ENCODE measurements at regions not wholly inside any gene's neighbourhood (a gene's known extent, or its start where the extent isn't known, plus 50 kb on each side); places are given as distances from the start of the nearest gene placed in this dataset.

GRCh38 chr1:177567393-177567792 is 396.6 kb downstream of the BRINP2 start:
- FAIRE-seq (no peak), DNase-seq (ENCODE audit: insufficient read length, low spot score) (no peak)
- no peak for TF ChIP-seq CTCF (IDR thresholded peaks at IDR 0.05; ENCODE audit: insufficient read depth, missing control alignments)

- TF ChIP-seq CTCF (IDR thresholded peaks at IDR 0.05; ENCODE audit: insufficient read depth, missing control alignments), result no peak
- FAIRE-seq (no peak), DNase-seq (ENCODE audit: insufficient read length, low spot score) (no peak)
Measured at GRCh38 chr1:177566495-177566894, 395.7 kb downstream of the BRINP2 start.

- FAIRE-seq (peak; percentile 55), DNase-seq (ENCODE audit: insufficient read length, low spot score) (no peak)
- no peak for TF ChIP-seq CTCF (IDR thresholded peaks at IDR 0.05; ENCODE audit: insufficient read depth, missing control alignments)
Measured at GRCh38 chr1:177561436-177561835, 390.7 kb downstream of the BRINP2 start.

GRCh38 chr1:177558372-177558771 is 387.6 kb downstream of the BRINP2 start:
- TF ChIP-seq CTCF (IDR thresholded peaks at IDR 0.05; ENCODE audit: insufficient read depth, missing control alignments), result no peak
- FAIRE-seq (no peak), DNase-seq (ENCODE audit: insufficient read length, low spot score) (no peak)

GRCh38 chr1:177556163-177556562 is 385.4 kb downstream of the BRINP2 start:
- TF ChIP-seq CTCF (IDR thresholded peaks at IDR 0.05; ENCODE audit: insufficient read depth, missing control alignments), result no peak
- DNase-seq (ENCODE audit: insufficient read length, low spot score) (no peak), FAIRE-seq (peak; percentile 41)

- DNase-seq (ENCODE audit: insufficient read length, low spot score) (no peak), FAIRE-seq (no peak)
- TF ChIP-seq CTCF (IDR thresholded peaks at IDR 0.05; ENCODE audit: insufficient read depth, missing control alignments), result no peak
Measured at GRCh38 chr1:177547200-177547599, 376.4 kb downstream of the BRINP2 start.

GRCh38 chr1:177546346-177546745 is 375.6 kb downstream of the BRINP2 start:
- TF ChIP-seq CTCF (IDR thresholded peaks at IDR 0.05; ENCODE audit: insufficient read depth, missing control alignments), result no peak
- DNase-seq (ENCODE audit: insufficient read length, low spot score), result no peak
- FAIRE-seq, result no peak
